ENCODE measurements at regions not wholly inside any gene's neighbourhood (a gene's known extent, or its start where the extent isn't known, plus 50 kb on each side); places are given as distances from the start of the nearest gene placed in this dataset.
A peak's percentile ranks its signal among the peaks of the same experiment; 100 is the strongest.

DNA sequence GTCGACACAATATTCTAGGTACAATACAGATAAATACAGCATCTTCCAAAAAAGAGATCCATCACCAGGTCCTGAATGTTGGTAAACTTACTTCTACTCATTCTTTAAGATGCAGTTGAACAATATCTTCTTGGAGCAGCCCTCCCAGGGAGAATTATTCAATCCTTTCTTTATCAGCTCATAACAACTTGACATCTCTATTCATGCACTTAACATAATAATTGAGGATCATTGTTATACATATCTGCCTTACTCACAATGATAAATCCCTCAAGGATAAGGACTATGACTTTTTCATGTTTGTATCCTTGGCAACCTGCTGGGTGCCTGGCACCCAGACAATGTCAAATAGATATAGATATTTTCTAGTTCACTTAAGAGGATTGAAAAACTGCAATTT lies 219.5 kb downstream of the POU4F1 start:
- Histone ChIP-seq H3K4me2 (ENCODE audit: low read length) (no peak overlapping the region), H3K27me3 (ENCODE audit: insufficient read depth, low read depth, low read length) (no peaks in the 10 kb centered on the region), H3K4me3 (ENCODE audit: low read length) (no peak overlapping the region), H3K9me2 (ENCODE audit: insufficient read depth, low read length) (no peaks in the 10 kb centered on the region), H3K27ac (ENCODE audit: low read length) (peak overlapping the region; percentile 40), H3K79me2 (replicated peaks; ENCODE audit: insufficient read depth, low read length) (no peaks in the 10 kb centered on the region), H3K36me3 (ENCODE audit: insufficient read depth, low read length) (no peaks in the 10 kb centered on the region), H3F3A (ENCODE audit: insufficient read depth, low read length, poor library complexity, severe bottlenecking) (no peaks in the 10 kb centered on the region), H3K9me3 (ENCODE audit: low read length) (no peaks in the 10 kb centered on the region), H3K9ac (ENCODE audit: low read length) (no peak overlapping the region), H2AFZ (ENCODE audit: low read depth, low read length) (no peak overlapping the region), H4K20me1 (ENCODE audit: insufficient read depth) (no peaks in the 10 kb centered on the region)
- peak; percentile 82 for TF ChIP-seq EP300 (conservative IDR thresholded peaks at IDR 0.05; ENCODE audit: poor library complexity, severe bottlenecking)
- TF ChIP-seq, protein P1, sequence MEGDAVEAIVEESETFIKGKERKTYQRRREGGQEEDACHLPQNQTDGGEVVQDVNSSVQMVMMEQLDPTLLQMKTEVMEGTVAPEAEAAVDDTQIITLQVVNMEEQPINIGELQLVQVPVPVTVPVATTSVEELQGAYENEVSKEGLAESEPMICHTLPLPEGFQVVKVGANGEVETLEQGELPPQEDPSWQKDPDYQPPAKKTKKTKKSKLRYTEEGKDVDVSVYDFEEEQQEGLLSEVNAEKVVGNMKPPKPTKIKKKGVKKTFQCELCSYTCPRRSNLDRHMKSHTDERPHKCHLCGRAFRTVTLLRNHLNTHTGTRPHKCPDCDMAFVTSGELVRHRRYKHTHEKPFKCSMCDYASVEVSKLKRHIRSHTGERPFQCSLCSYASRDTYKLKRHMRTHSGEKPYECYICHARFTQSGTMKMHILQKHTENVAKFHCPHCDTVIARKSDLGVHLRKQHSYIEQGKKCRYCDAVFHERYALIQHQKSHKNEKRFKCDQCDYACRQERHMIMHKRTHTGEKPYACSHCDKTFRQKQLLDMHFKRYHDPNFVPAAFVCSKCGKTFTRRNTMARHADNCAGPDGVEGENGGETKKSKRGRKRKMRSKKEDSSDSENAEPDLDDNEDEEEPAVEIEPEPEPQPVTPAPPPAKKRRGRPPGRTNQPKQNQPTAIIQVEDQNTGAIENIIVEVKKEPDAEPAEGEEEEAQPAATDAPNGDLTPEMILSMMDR (IDR thresholded peaks at IDR 0.05; ENCODE audit: poor library complexity, severe bottlenecking): no peak
- peak; percentile 81 for TF ChIP-seq POLR2AphosphoS5 (IDR thresholded peaks at IDR 0.05)
- TF ChIP-seq TAF1 (IDR thresholded peaks at IDR 0.05; ENCODE audit: low read depth): no peak

DNA sequence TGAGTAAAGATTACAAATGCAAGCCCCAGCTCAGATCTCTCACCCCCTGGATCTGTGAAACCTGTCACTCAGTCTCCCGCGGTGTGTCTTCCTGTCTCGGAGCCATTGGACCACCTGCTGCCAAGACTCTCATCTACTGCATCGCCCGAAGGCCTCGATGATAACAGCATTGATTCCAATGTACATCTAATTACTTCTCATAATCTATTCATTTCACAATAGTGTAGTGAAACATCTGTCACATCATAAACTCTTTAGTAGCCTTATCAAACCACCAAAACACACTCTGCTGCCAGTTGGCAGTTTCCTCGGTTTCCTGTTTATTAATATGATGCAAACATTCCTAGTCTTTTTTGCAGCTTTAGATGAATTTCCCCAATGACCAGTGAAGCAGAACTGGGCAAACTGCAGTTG lies 220.3 kb downstream of the POU4F1 start:
- Histone ChIP-seq H3K4me2 (ENCODE audit: low read length) (no peak overlapping the region), H2AFZ (ENCODE audit: low read depth, low read length) (no peak overlapping the region), H3K36me3 (ENCODE audit: insufficient read depth, low read length) (no peaks in the 10 kb centered on the region), H3K27me3 (ENCODE audit: insufficient read depth, low read depth, low read length) (no peaks in the 10 kb centered on the region), H3K4me3 (ENCODE audit: low read length) (peak overlapping the region; percentile 0), H3K9me3 (ENCODE audit: low read length) (no peaks in the 10 kb centered on the region), H3K27ac (ENCODE audit: low read length) (no peak overlapping the region), H3K9me2 (ENCODE audit: insufficient read depth, low read length) (no peaks in the 10 kb centered on the region), H3K79me2 (replicated peaks; ENCODE audit: insufficient read depth, low read length) (no peaks in the 10 kb centered on the region), H4K20me1 (ENCODE audit: insufficient read depth) (no peaks in the 10 kb centered on the region), H3F3A (ENCODE audit: insufficient read depth, low read length, poor library complexity, severe bottlenecking) (no peaks in the 10 kb centered on the region), H3K9ac (ENCODE audit: low read length) (no peak overlapping the region)
- TF ChIP-seq SMC3 (conservative IDR thresholded peaks at IDR 0.05; ENCODE audit: poor library complexity) (no peak), EZH2 (IDR thresholded peaks at IDR 0.05; ENCODE audit: borderline replicate concordance, insufficient read depth, low read length, poor library complexity, severe bottlenecking) (no peak), POLR2AphosphoS5 (IDR thresholded peaks at IDR 0.05) (no peak), EP300 (conservative IDR thresholded peaks at IDR 0.05; ENCODE audit: poor library complexity, severe bottlenecking) (no peak), RAD21 (conservative IDR thresholded peaks at IDR 0.05) (no peak)
- TF ChIP-seq, protein P1 (IDR thresholded peaks at IDR 0.05; ENCODE audit: poor library complexity, severe bottlenecking): no peak

DNA sequence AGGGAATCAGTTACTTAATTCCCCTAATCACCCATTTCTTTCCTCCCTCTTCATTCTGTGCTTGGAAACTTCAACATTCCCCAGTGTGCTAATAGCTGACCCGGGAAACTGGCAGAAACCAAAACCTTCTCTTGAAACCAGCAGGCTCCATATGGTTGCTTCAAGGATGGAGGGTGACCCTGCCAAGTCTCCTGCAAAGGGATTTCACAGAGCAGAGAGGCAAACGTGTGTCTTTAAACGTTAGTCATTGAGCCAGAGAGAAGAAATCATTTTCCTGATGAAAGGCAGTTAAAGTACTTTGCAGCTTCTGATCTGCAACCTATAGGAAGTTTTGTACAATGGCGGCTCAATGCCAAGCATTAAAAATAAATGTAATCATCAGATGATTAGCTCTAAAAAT lies 220.9 kb downstream of the POU4F1 start:
- H3K36me3 ChIP-seq (ENCODE audit: insufficient read depth, low read length): no peaks in the 10 kb centered on the region
- H3K79me2 ChIP-seq (replicated peaks; ENCODE audit: insufficient read depth, low read length): no peaks in the 10 kb centered on the region
- H2AFZ ChIP-seq (ENCODE audit: low read depth, low read length): no peak overlapping the region
- H4K20me1 ChIP-seq (ENCODE audit: insufficient read depth): no peaks in the 10 kb centered on the region
- peak overlapping the region; percentile 0 for H3K4me3 ChIP-seq (ENCODE audit: low read length)
- H3K9ac ChIP-seq (ENCODE audit: low read length): no peak overlapping the region
- H3K27ac ChIP-seq (ENCODE audit: low read length): no peak overlapping the region
- H3F3A ChIP-seq (ENCODE audit: insufficient read depth, low read length, poor library complexity, severe bottlenecking): no peaks in the 10 kb centered on the region
- no peaks in the 10 kb centered on the region for H3K9me2 ChIP-seq (ENCODE audit: insufficient read depth, low read length)
- H3K4me2 ChIP-seq (ENCODE audit: low read length): no peak overlapping the region
- no peak for TF ChIP-seq POLR2AphosphoS5 (IDR thresholded peaks at IDR 0.05)
- no peaks in the 10 kb centered on the region for H3K9me3 ChIP-seq (ENCODE audit: low read length)
- H3K27me3 ChIP-seq (ENCODE audit: insufficient read depth, low read depth, low read length): no peaks in the 10 kb centered on the region

All from neural cell (in vitro differentiated cells).